NCI-H1105 treated with DMSO at 0.1 percent for 48 hours (cell line): ENCODE measurements at regions not wholly inside any gene's neighbourhood (a gene's known extent, or its start where the extent isn't known, plus 50 kb on each side); places are given as distances from the start of the nearest gene placed in this dataset.
"Not testable (repeated sequence)": the region's sequence is repeated elsewhere in the genome, so short reads cannot be mapped to it uniquely, and the experiment has no call there.

ENCODE experiments used
- DNase-seq: peaks from one replicate; lab custom pipeline; 2025; lab: John Stamatoyannopoulos, UW

- no peak for DNase-seq
These were observed 154.0 kb downstream of the REEP3 start for GRCh38 chr10:63675171-63675570.

GRCh38 chr10:63677001-63677400, 155.8 kb downstream of the REEP3 start:
- DNase-seq = no peak

- not testable (repeated sequence) for DNase-seq
These were observed 159.3 kb downstream of the REEP3 start for GRCh38 chr10:63680545-63680944.

GRCh38 chr10:63681993-63682697, 160.9 kb downstream of the REEP3 start:
- no peak for DNase-seq

GRCh38 chr10:63682698-63683052, 161.5 kb downstream of the REEP3 start:
- not testable (repeated sequence) for DNase-seq

GRCh38 chr10:63683223-63683622, 162.0 kb downstream of the REEP3 start:
- DNase-seq = no peak

GRCh38 chr10:63683686-63684085, 162.5 kb downstream of the REEP3 start:
- DNase-seq = no peak

- no peak for DNase-seq
These were observed 163.2 kb downstream of the REEP3 start for GRCh38 chr10:63684257-63684936.

GRCh38 chr10:63689768-63690167, 168.6 kb downstream of the REEP3 start:
- no peak for DNase-seq

GRCh38 chr10:63692220-63692896, 171.2 kb downstream of the REEP3 start:
- DNase-seq = no peak

GRCh38 chr10:63693021-63693420, 171.8 kb downstream of the REEP3 start:
- DNase-seq = not testable (repeated sequence)

- DNase-seq = no peak
These were observed 175.0 kb downstream of the REEP3 start for GRCh38 chr10:63696205-63696604.

- DNase-seq = no peak
These were observed 177.0 kb downstream of the REEP3 start for GRCh38 chr10:63697956-63698786.

GRCh38 chr10:63698787-63699150, 177.6 kb downstream of the REEP3 start:
- DNase-seq = no peak

GRCh38 chr10:63699785-63700613, 178.8 kb downstream of the REEP3 start:
- no peak for DNase-seq

GRCh38 chr10:63700631-63701156, 179.5 kb downstream of the REEP3 start:
- peak; percentile 8 for DNase-seq

- peak; percentile 11 for DNase-seq
These were observed 180.9 kb downstream of the REEP3 start for GRCh38 chr10:63702092-63702491.

GRCh38 chr10:63703113-63703670, 182.0 kb downstream of the REEP3 start:
- peak; percentile 39 for DNase-seq

- DNase-seq = peak; percentile 39
These were observed 182.6 kb downstream of the REEP3 start for GRCh38 chr10:63703740-63704345.

- DNase-seq = peak; percentile 68
These were observed 186.2 kb downstream of the REEP3 start for GRCh38 chr10:63707254-63707910.
